ENCODE measurements at regions not wholly inside any gene's neighbourhood (a gene's known extent, or its start where the extent isn't known, plus 50 kb on each side); places are given as distances from the start of the nearest gene placed in this dataset.

- no peak overlapping the region for H3K4me3 ChIP-seq (replicated peaks; ENCODE audit: insufficient read depth, low read length)
- no peaks in the 10 kb centered on the region for H3K27me3 ChIP-seq (ENCODE audit: insufficient read depth, poor library complexity, severe bottlenecking)
- H3K27ac ChIP-seq (replicated peaks), result no peak overlapping the region
- no peak for DNase-seq (ENCODE audit: low read depth in 1 of 2, low spot score in 1 of 2)
- no peak for TF ChIP-seq POLR2AphosphoS5 (IDR thresholded peaks at IDR 0.05; ENCODE audit: low read depth)
- TF ChIP-seq CTCF (IDR thresholded peaks at IDR 0.05; ENCODE audit: insufficient read depth, low read length), result no peak
- no peak for TF ChIP-seq GABPA (IDR thresholded peaks at IDR 0.05; ENCODE audit: low read depth)
- no peak for TF ChIP-seq SPI1 (IDR thresholded peaks at IDR 0.05; ENCODE audit: borderline replicate concordance, low read depth)
- no peak for TF ChIP-seq REST (IDR thresholded peaks at IDR 0.05; ENCODE audit: insufficient replicate concordance, low read depth)
Measured at GRCh38 chr1:38686167-38686926, 173.2 kb downstream of the RRAGC start.

- H3K27me3 ChIP-seq (ENCODE audit: insufficient read depth, poor library complexity, severe bottlenecking), result no peaks in the 10 kb centered on the region
- no peak overlapping the region for H3K27ac ChIP-seq (replicated peaks)
- no peak for DNase-seq (ENCODE audit: low read depth in 1 of 2, low spot score in 1 of 2)
- no peak overlapping the region for H3K4me3 ChIP-seq (replicated peaks; ENCODE audit: insufficient read depth, low read length)
- no peak for TF ChIP-seq CTCF (IDR thresholded peaks at IDR 0.05; ENCODE audit: insufficient read depth, low read length)
- TF ChIP-seq SPI1 (IDR thresholded peaks at IDR 0.05; ENCODE audit: borderline replicate concordance, low read depth), result no peak
- TF ChIP-seq GABPA (IDR thresholded peaks at IDR 0.05; ENCODE audit: low read depth), result no peak
- TF ChIP-seq REST (IDR thresholded peaks at IDR 0.05; ENCODE audit: insufficient replicate concordance, low read depth), result no peak
- no peak for TF ChIP-seq POLR2AphosphoS5 (IDR thresholded peaks at IDR 0.05; ENCODE audit: low read depth)
Measured at GRCh38 chr1:38685388-38685787, 174.2 kb downstream of the RRAGC start.

- Histone ChIP-seq H3K27me3 (ENCODE audit: insufficient read depth, poor library complexity, severe bottlenecking) (peaks cover 3% of the 10 kb centered on the region), H3K27ac (replicated peaks) (no peak overlapping the region), H3K4me3 (replicated peaks; ENCODE audit: insufficient read depth, low read length) (no peak overlapping the region)
- TF ChIP-seq SPI1 (IDR thresholded peaks at IDR 0.05; ENCODE audit: borderline replicate concordance, low read depth) (no peak), REST (IDR thresholded peaks at IDR 0.05; ENCODE audit: insufficient replicate concordance, low read depth) (peak; percentile 88)
- no peak for DNase-seq (ENCODE audit: low read depth in 1 of 2, low spot score in 1 of 2)
Measured at GRCh38 chr1:38680801-38681510, 178.6 kb downstream of the RRAGC start.

Data from HL-60 (cell line).